ENCODE measurements at regions not wholly inside any gene's neighbourhood (a gene's known extent, or its start where the extent isn't known, plus 50 kb on each side); places are given as distances from the start of the nearest gene placed in this dataset.

DNA sequence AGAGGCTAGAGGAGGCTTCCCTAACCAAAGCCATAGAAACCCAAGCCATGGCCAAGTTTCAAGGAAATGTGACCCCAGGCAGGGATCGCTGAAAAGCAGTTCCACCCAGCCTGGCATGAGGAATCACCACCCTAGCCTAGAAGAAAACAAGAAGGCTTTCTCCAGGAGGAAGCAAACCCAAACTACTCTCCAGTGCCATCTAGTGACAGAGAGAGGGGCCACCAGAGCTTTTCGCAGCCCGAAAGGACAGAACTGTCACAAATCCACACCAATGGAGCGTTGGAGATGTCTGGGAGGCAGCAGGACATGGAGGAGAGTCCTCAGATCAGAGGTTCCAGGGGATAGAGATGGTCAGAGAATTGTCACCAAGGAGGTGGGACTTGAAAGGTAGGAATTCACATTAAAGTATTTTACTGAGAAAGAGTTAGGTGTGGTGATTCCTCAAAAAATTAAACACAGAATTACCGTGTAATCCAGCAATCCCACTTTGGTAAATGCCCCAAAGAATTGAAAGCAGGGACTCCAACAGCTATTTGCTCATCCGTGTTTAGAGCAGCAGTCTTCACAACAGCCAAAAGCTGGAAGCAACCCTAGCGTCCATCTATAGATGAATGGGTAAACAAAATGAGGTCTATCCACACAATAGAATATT lies 67.3 kb upstream of the NUP50 start:
- peak; percentile 16 for DNase-seq (ENCODE audit: low read depth)

DNA sequence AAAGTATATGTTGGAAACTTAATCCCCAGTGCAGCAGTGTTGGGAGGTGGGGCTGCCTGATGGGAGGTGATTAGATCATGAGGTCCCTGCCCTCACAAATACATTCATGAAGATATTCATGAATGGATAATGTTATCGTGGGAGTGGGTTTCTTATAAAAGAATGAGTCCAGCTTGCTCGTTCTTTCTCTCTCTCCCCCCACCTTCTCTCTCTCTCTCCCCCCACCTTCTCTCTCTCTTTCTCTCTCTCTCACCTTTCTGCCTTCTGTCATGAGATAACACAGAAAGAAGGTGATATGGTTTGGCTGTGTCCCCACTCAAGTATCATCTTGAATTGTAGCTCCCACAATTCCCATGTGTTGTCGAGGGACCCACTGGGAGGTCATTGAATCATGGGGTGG lies 66.7 kb upstream of the NUP50 start:
- DNase-seq (ENCODE audit: low read depth) = no peak

DNA sequence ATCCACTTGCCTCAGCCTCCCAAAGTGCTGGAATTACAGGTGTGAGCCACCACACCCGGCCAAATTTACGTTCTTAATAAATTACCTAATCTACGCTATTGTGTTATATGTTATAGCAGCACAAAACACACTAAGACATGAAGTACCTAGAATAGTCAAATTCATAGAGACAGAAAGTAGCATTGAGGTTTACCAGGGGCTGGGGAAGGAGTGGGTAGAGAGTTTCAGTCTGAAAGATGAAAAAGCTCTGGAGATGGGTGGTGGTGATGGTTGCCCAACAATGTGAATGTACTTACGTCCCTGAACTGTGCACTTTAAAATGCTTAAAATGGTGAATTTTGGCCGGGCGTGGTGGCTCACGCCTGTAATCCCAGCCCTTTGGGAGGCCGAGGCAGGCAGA lies 65.7 kb upstream of the NUP50 start:
- DNase-seq (ENCODE audit: low read depth) = no peak

DNA sequence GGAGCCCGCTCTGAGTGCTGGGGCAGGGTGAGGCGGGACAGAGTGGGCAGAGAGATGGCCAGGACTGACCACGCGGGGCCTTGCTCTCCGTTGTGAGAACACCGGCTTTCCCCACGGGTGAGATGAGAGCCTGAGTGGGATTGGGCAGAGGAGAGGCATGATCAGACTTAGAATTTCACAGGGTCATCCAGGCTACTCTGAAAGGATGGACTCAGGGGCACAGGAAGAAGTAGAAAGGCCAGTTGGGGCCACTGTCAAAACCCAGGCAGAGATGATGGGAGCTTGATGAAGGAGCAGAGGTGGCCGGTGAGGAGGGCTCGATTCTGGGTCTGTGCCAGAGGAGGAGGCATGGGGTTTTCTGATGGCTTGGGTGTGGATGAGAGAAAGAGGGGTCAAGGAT lies 63.8 kb upstream of the NUP50 start:
- no peak for DNase-seq (ENCODE audit: low read depth)

DNA sequence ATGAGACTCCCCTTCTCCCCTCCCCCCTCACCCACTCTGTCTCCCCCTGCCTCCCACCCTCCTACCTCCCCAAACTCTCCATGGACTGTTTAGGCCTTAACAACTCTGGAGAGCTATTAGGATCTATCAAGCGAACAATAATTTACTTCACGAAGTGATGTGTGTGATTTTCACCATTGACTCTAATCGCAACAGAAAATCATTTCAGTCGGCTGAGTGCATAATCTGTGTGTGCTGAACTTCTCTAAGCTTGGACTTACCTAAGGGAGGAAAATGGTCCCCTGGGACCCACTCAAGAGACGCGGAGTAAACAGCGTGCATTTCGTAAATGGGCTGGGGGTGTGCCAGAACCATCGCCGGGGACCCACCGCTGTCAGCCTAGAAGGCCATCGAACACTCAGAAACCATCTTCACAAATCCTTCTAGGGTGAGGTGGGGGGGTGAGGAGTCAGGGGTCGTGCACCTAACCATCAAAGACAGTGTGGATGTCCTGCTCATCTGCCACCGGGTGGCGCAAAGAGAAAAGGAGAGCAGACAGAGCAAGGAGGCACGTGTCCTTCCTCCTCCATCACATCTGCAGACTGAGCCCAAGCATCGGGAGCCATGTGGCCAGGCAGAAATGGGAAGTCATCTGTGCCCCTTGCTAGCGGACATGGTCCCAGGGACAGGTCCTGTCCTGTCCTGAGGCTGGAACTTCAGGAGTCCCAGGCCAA lies 62.1 kb upstream of the NUP50 start:
- DNase-seq (ENCODE audit: low read depth) = no peak

DNA sequence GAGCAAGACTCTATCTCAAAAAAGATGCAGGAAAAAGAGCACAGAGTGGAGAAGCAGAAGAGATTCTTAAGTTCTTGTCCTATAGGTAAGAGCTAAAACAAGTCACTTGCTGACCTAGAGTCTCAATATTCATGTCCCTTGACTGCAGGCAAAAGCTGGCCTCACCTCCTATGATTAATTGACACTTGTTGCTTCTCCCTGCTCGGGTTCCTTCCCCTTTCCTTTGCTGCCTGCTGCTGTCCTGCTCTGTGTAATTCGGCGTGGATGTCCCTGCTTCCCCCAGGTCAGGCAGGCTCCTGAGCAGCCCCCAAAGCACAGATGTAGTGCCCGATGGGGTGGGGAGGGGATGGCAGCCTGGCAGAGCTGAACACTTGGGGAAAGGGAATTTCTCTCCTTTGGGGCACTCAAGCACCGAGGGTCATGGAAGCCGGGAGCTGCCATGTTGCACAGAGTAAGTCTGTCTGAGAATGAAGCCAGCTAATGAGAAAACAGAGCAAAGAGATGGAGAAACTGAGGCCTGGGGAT lies 60.8 kb upstream of the NUP50 start:
- no peak for DNase-seq (ENCODE audit: low read depth)

DNA sequence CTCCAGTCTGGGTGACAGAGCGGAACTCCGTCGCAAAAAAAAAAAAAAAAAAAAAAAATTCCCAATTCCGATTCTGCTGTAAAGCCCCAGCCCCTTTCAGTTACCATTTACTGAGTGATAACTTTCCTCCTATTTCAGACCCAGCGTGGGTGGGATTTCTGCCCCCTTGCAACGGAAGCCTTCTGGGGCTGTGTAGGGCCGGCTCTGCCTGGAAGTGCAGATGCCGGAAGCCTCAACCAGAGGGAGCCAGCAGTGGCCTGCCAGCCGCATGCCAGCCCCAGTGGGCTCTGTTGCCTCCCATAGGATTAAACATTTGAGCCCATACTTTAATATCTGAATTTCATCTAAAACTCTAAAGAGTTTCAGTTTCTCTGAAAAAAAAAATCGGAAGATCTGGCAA lies 60.0 kb upstream of the NUP50 start:
- no peak for DNase-seq (ENCODE audit: low read depth)

DNA sequence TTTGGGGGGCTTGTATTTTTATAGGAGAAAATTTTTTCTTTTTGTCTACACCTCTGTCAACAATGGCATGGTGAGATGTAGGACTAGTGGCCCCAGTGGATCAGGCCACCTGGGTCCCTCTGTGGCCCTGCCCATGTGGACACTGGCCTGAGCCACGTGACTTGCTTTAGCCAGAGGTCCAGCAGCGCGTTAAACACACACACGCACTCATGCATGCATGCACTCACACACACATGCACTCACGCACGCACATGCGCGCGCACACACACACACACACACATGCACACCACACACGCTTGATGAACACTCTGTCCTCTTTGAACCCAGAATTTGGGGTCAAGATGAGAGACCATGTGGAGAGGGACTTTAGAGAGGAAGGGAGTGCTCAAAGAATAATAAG lies 59.4 kb upstream of the NUP50 start:
- DNase-seq (ENCODE audit: low read depth) = no peak

DNA sequence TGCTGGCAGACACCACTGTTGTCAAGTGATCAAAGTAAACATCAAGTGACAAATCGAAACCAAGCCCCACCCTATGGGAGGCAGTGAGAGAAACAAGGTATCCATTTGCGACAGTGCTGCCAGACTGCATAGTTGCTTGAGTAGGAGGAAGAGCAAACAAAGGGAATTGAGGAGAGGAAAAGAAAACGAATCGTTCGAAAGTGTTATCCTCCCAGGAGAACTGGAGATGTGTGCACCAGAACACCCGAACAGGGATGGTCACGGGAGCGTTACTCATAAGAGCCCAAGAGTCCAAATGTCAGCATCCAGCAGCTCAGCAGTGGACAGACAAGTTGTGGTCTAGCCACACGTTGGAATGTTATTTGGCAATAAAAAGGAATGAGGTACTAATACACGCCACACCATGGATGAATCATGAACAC lies 58.4 kb upstream of the NUP50 start:
- DNase-seq (ENCODE audit: low read depth) = no peak

DNA sequence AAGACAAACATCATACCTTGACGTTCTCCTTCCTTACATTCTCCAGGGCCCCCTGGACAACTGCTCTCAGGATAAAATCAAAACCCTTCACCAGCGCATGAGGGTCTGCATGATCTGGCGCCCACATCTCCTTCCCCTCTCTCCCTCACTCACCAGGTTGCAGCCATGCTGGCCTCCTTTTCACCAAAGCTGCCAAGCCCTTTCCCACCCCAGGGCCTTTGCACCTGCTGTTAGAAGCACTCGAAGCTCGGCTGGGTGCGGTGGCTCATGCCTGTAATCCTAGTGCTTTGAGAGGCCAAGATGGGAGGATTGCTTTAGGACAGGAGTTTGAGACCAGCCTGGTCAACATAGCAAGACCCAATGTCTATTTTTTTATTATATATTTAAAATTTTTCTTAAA lies 56.1 kb upstream of the NUP50 start:
- no peak for DNase-seq (ENCODE audit: low read depth)

DNA sequence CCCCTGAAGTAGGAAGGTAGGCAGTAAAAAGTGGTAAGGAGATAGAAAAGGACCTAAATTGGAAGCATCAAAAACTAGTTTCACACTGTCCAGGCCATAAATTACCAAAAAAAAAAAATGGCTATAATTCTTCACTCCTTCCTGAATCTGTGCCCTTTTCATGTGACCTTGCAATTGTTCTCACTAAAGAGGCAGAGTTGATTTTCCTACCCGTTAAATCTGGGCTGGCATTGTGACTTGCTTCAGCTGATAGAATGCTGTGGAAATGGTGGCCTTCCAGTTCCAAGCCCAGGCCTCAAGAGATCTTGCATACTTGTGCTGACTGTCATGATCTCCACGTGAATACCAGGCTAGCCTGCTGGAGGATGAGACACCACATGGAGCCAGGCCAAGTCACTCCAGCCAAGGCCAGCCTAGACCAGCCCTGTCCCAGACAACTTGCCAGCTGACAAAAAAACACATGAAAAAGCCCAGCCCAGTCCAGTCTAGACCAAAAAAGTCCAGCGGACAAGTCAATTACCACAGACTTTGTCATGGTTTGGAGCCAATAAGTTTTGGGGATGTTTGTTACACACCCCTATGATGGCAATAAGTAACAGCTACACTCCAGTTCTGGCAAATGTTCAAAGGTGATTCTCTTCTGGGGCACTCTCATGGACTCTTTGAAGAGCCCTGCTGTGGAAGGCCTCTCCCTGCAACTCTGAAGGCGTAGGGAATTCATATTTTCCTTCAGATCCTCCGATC lies 51.4 kb upstream of the NUP50 start:
- DNase-seq (ENCODE audit: low read depth) = no peak
